ENCODE measurements at regions not wholly inside any gene's neighbourhood (a gene's known extent, or its start where the extent isn't known, plus 50 kb on each side); places are given as distances from the start of the nearest gene placed in this dataset.

DNA sequence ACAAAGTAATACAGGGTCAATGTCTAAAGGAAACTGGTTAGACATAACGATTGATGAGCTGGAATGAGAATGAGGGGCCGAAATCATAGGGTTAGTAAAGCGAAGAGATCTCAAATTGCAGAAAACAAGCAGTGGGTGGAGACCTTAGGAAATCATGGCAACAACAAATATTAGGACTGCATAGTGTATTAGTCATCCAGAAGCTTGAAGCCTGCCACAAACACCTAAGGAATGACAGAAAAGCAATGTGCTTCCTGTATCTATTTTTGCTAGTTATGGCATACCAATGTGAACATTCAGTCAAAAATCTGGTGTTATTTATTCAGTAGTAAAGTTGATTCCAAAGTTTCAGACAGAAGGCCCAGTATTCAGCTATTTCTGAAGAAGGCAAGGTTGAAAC, 410.9 kb upstream of the CT83 start:
- TF ChIP-seq POLR2AphosphoS5 (IDR thresholded peaks at IDR 0.05) = no peak
- TF ChIP-seq, protein P1, sequence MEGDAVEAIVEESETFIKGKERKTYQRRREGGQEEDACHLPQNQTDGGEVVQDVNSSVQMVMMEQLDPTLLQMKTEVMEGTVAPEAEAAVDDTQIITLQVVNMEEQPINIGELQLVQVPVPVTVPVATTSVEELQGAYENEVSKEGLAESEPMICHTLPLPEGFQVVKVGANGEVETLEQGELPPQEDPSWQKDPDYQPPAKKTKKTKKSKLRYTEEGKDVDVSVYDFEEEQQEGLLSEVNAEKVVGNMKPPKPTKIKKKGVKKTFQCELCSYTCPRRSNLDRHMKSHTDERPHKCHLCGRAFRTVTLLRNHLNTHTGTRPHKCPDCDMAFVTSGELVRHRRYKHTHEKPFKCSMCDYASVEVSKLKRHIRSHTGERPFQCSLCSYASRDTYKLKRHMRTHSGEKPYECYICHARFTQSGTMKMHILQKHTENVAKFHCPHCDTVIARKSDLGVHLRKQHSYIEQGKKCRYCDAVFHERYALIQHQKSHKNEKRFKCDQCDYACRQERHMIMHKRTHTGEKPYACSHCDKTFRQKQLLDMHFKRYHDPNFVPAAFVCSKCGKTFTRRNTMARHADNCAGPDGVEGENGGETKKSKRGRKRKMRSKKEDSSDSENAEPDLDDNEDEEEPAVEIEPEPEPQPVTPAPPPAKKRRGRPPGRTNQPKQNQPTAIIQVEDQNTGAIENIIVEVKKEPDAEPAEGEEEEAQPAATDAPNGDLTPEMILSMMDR (IDR thresholded peaks at IDR 0.05) = no peak

Measured in stomach (tissue), 4 donors.